IMR-90 (cell line): ENCODE measurements at regions not wholly inside any gene's neighbourhood (a gene's known extent, or its start where the extent isn't known, plus 50 kb on each side); places are given as distances from the start of the nearest gene placed in this dataset.

Experiments used
- CTCF ChIP-seq: conservative IDR thresholded peaks from 2 replicates; pipeline ENCODE4 v1.5.1; 2012; ENCODE audit warnings: mild to moderate bottlenecking, low read depth, low read length, improper control_type of control experiment
- POLR2A ChIP-seq: IDR thresholded peaks from 2 replicates; pipeline ENCODE4 v1.6.1; 2012; ENCODE audit warnings: mild to moderate bottlenecking, low read depth, low read length
- RFX5 ChIP-seq: IDR thresholded peaks from 2 replicates; pipeline ENCODE4 v1.8.0; 2012; ENCODE audit warnings: low read depth, mild to moderate bottlenecking, low read length, moderate library complexity

GRCh38 chr2:175454953-175455389, 273.5 kb upstream of the ATP5MC3 start:
- no peak for TF ChIP-seq RFX5
- no peak for TF ChIP-seq CTCF
- TF ChIP-seq POLR2A: no peak
